Astrocyte (in vitro differentiated cells and primary cell): ENCODE measurements at regions not wholly inside any gene's neighbourhood (a gene's known extent, or its start where the extent isn't known, plus 50 kb on each side); places are given as distances from the start of the nearest gene placed in this dataset.

Source experiments
- DNase-seq: peaks from one replicate; pipeline ENCODE4 v3.0.0-alpha.2; 2010; ENCODE audit warnings: low read depth
- FAIRE-seq: peaks from 2 replicates; lab custom pipeline; 2011; peaks lifted over from hg19 to GRCh38; lab: Jason Lieb, UNC
- H2AFZ ChIP-seq: 2 replicates; pipeline ENCODE4 v1.6.0; 2012; ENCODE audit warnings: low read depth, low read length, inconsistent platforms
- H3K27ac ChIP-seq: 2 replicates; pipeline ENCODE4 v1.5.1; 2011; ENCODE audit warnings: low read depth, low read length, inconsistent platforms
- H3K27me3 ChIP-seq: 2 replicates; pipeline ENCODE4 v1.6.0; 2011; ENCODE audit warnings: low read length, inconsistent platforms; ENCODE audit not compliant: insufficient read depth
- H3K36me3 ChIP-seq: 2 replicates; pipeline ENCODE4 v1.5.1; 2011; ENCODE audit warnings: low read length, inconsistent platforms; ENCODE audit not compliant: insufficient read depth
- H3K4me1 ChIP-seq: 2 replicates; pipeline ENCODE4 v1.5.1; 2011; ENCODE audit warnings: low read length, inconsistent platforms; ENCODE audit not compliant: insufficient read depth
- H3K4me2 ChIP-seq: 2 replicates; pipeline ENCODE4 v1.6.0; 2012; ENCODE audit warnings: low read length, inconsistent platforms
- H3K4me3 ChIP-seq: 2 replicates; pipeline ENCODE4 v1.5.1; 2011; ENCODE audit warnings: low read depth, mild to moderate bottlenecking, low read length, inconsistent platforms; ENCODE audit not compliant: insufficient read depth
- H3K79me2 ChIP-seq: 2 replicates; pipeline ENCODE4 v1.6.0; 2012; ENCODE audit warnings: mild to moderate bottlenecking, low read length, inconsistent platforms; ENCODE audit not compliant: insufficient read depth
- H3K9ac ChIP-seq: 2 replicates; pipeline ENCODE4 v1.6.0; 2012; ENCODE audit warnings: mild to moderate bottlenecking, low read length, inconsistent platforms
- H3K9me3 ChIP-seq: 2 replicates; pipeline ENCODE4 v1.5.1; 2012; ENCODE audit warnings: low read depth, mild to moderate bottlenecking, low read length, inconsistent platforms; ENCODE audit not compliant: insufficient read depth
- H4K20me1 ChIP-seq: 2 replicates; pipeline ENCODE4 v1.6.0; 2012; ENCODE audit warnings: low read length, inconsistent platforms; ENCODE audit not compliant: insufficient read depth
- H3K27ac Mint-ChIP-seq: one replicate; pipeline ENCODE4 v1.8.0; 2021; ENCODE audit warnings: mild to moderate bottlenecking, mixed read lengths; ENCODE audit not compliant: unreplicated experiment
- H3K27me3 Mint-ChIP-seq: one replicate; pipeline ENCODE4 v1.8.0; 2021; ENCODE audit warnings: low read depth, mixed read lengths; ENCODE audit not compliant: unreplicated experiment
- H3K36me3 Mint-ChIP-seq: one replicate; pipeline ENCODE4 v1.8.0; 2021; ENCODE audit warnings: low read depth, mixed read lengths; ENCODE audit not compliant: unreplicated experiment
- H3K4me1 Mint-ChIP-seq: one replicate; pipeline ENCODE4 v1.8.0; 2021; ENCODE audit warnings: low read depth, mixed read lengths; ENCODE audit not compliant: unreplicated experiment
- H3K4me3 Mint-ChIP-seq: one replicate; pipeline ENCODE4 v1.8.0; 2021; ENCODE audit warnings: mild to moderate bottlenecking, moderate library complexity, mixed read lengths; ENCODE audit not compliant: unreplicated experiment
- H3K9me3 Mint-ChIP-seq: one replicate; pipeline ENCODE4 v1.8.0; 2021; ENCODE audit warnings: mild to moderate bottlenecking, mixed read lengths; ENCODE audit not compliant: unreplicated experiment
- CTCF ChIP-seq: IDR thresholded peaks from 2 replicates; pipeline ENCODE4 v1.5.1; 2011; ENCODE audit warnings: low read depth, mild to moderate bottlenecking, inconsistent platforms, low read length, moderate library complexity; ENCODE audit not compliant: insufficient read depth
- EZH2 ChIP-seq: IDR thresholded peaks from 2 replicates; pipeline ENCODE4 v1.6.1; 2012; ENCODE audit warnings: mild to moderate bottlenecking, low read length, inconsistent platforms; ENCODE audit not compliant: insufficient read depth

DNA sequence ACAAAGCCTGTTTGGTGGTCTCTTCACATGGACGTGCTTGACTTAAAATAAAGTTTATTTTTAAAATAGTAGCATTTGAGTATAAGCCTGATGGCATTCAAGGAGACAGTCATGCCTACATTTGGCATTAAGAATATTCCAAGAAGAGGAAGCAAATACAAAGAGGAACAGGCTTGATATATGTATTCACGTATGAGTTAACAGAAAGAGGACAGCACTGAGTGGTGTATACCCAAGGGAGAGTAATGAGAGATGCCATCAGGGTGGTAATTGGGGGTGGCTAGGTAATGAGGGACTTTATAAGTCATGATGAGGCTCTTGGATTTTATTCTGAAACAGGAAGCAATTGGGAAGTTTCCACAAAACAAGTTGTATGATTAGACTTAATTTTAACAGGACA is 363.3 kb downstream of the SEMA3D start:
- Histone ChIP-seq H3K4me2 (no peak overlapping the region), H2AFZ (no peak overlapping the region), H3K27ac (no peak overlapping the region), H3K9ac (no peak overlapping the region), H3K27me3 (no peaks in the 10 kb centered on the region), H3K4me3 (no peak overlapping the region), H3K36me3 (no peaks in the 10 kb centered on the region), H3K9me3 (no peaks in the 10 kb centered on the region), H3K79me2 (no peaks in the 10 kb centered on the region), H4K20me1 (no peaks in the 10 kb centered on the region), H3K4me1 (no peaks in the 10 kb centered on the region)
- Mint-ChIP-seq H3K27me3 (no peaks in the 10 kb centered on the region), H3K4me3 (no peak overlapping the region), H3K4me1 (no peaks in the 10 kb centered on the region), H3K36me3 (no peaks in the 10 kb centered on the region), H3K9me3 (no peaks in the 10 kb centered on the region), H3K27ac (no peak overlapping the region)
- FAIRE-seq (no peak), DNase-seq (no peak)
- TF ChIP-seq CTCF (no peak), EZH2 (no peak)

- Histone ChIP-seq H3K9me3 (no peaks in the 10 kb centered on the region), H2AFZ (no peak overlapping the region), H4K20me1 (no peaks in the 10 kb centered on the region), H3K4me3 (no peak overlapping the region), H3K4me1 (no peaks in the 10 kb centered on the region), H3K4me2 (no peak overlapping the region), H3K36me3 (no peaks in the 10 kb centered on the region), H3K27ac (no peak overlapping the region), H3K9ac (no peak overlapping the region), H3K79me2 (no peaks in the 10 kb centered on the region), H3K27me3 (no peaks in the 10 kb centered on the region)
- FAIRE-seq (no peak), DNase-seq (no peak)
- Mint-ChIP-seq H3K36me3 (no peaks in the 10 kb centered on the region), H3K27me3 (no peaks in the 10 kb centered on the region), H3K27ac (no peak overlapping the region), H3K4me1 (no peaks in the 10 kb centered on the region), H3K4me3 (no peak overlapping the region), H3K9me3 (no peaks in the 10 kb centered on the region)
- TF ChIP-seq EZH2 (no peak), CTCF (no peak)
Observed at GRCh38 chr7:84822941-84823510, 363.8 kb downstream of the SEMA3D start.

- H3K4me1 Mint-ChIP-seq, result no peaks in the 10 kb centered on the region
- H3K4me3 Mint-ChIP-seq, result no peak overlapping the region
- H3K27ac Mint-ChIP-seq, result no peak overlapping the region
Observed at GRCh38 chr7:84821671-84822534, 365.0 kb downstream of the SEMA3D start.

More at GRCh38 chr7:84821671-84822534, 365.0 kb downstream of the SEMA3D start:
- TF ChIP-seq EZH2 (no peak), CTCF (no peak)
- Histone ChIP-seq H3K9me3 (no peaks in the 10 kb centered on the region), H3K4me1 (no peaks in the 10 kb centered on the region), H3K27me3 (no peaks in the 10 kb centered on the region), H2AFZ (no peak overlapping the region), H3K36me3 (no peaks in the 10 kb centered on the region), H4K20me1 (no peaks in the 10 kb centered on the region), H3K79me2 (no peaks in the 10 kb centered on the region), H3K27ac (no peak overlapping the region), H3K9ac (no peak overlapping the region), H3K4me2 (no peak overlapping the region), H3K4me3 (no peak overlapping the region)
- no peak for FAIRE-seq
- peak; percentile 1 for DNase-seq
- Mint-ChIP-seq H3K36me3 (no peaks in the 10 kb centered on the region), H3K9me3 (no peaks in the 10 kb centered on the region), H3K27me3 (no peaks in the 10 kb centered on the region)
